DND-41 (cell line): ENCODE measurements at regions not wholly inside any gene's neighbourhood (a gene's known extent, or its start where the extent isn't known, plus 50 kb on each side); places are given as distances from the start of the nearest gene placed in this dataset.

Experiments used
- ATAC-seq: fragments of 200-7000 bp; cut with Tn5 transposase; 3 replicates; pipeline ENCODE4 v1.9.1; 2021; ENCODE audit warnings: low read depth; ENCODE audit not compliant: insufficient read depth
- DNase-seq: peaks from one replicate; pipeline ENCODE4 v3.0.0-alpha.2; 2020
- H2AFZ ChIP-seq: 2 replicates; pipeline ENCODE4 v1.6.0; 2012; ENCODE audit warnings: low read depth, low read length
- H3K27ac ChIP-seq: 2 replicates; pipeline ENCODE4 v1.5.1; 2012; ENCODE audit warnings: low read length, inconsistent platforms
- H3K27me3 ChIP-seq: fragments of 200-600 bp; sonication (generic); 2 replicates; pipeline ENCODE4 v1.6.0; 2012; ENCODE audit warnings: low read length, mild to moderate bottlenecking, inconsistent platforms; ENCODE audit not compliant: insufficient read depth, poor library complexity
- H3K36me3 ChIP-seq: 2 replicates; pipeline ENCODE4 v1.5.1; 2012; ENCODE audit warnings: low read length, inconsistent platforms; ENCODE audit not compliant: insufficient read depth
- H3K4me1 ChIP-seq: 2 replicates; pipeline ENCODE4 v1.5.1; 2012; ENCODE audit warnings: mild to moderate bottlenecking, low read length; ENCODE audit not compliant: insufficient read depth
- H3K4me2 ChIP-seq: 2 replicates; pipeline ENCODE4 v1.6.0; 2012; ENCODE audit warnings: mild to moderate bottlenecking, moderate library complexity, low read length, inconsistent platforms; ENCODE audit not compliant: insufficient read depth
- H3K4me3 ChIP-seq, 2 experiments: fragments of 200-600 bp in 1 of 2; shearing (Covaris generic) in 1 of 2; 2 replicates each; pipeline ENCODE4 v1.5.1; 2012 to 2016; ENCODE audit warnings: inconsistent platforms in 2 of 2, low read length in 2 of 2, mild to moderate bottlenecking in 2 of 2, low read depth in 1 of 2, moderate library complexity in 1 of 2
- H3K79me2 ChIP-seq: 2 replicates; pipeline ENCODE4 v1.6.0; 2012; ENCODE audit warnings: low read length, inconsistent platforms; ENCODE audit not compliant: insufficient read depth
- H3K9ac ChIP-seq: 2 replicates; pipeline ENCODE4 v1.6.0; 2012; ENCODE audit warnings: low read depth, mild to moderate bottlenecking, inconsistent platforms, low read length, moderate library complexity
- H3K9me3 ChIP-seq: 2 replicates; pipeline ENCODE4 v1.5.1; 2012; ENCODE audit warnings: low read length, moderate library complexity, mild to moderate bottlenecking, inconsistent platforms; ENCODE audit not compliant: insufficient read depth, severe bottlenecking
- H4K20me1 ChIP-seq: 2 replicates; pipeline ENCODE4 v1.6.0; 2012; ENCODE audit warnings: low read length; ENCODE audit not compliant: insufficient read depth
- EZH2 ChIP-seq: IDR thresholded peaks from 3 replicates; pipeline ENCODE4 v1.6.1; 2012; ENCODE audit warnings: borderline replicate concordance, low read depth, mild to moderate bottlenecking, moderate library complexity, low read length, inconsistent platforms; ENCODE audit not compliant: severe bottlenecking
- TF ChIP-seq, protein P1 (sequence below): IDR thresholded peaks from 2 replicates; pipeline ENCODE4 v1.5.1; 2012; ENCODE audit warnings: borderline replicate concordance, low read length, moderate library complexity, mild to moderate bottlenecking; ENCODE audit not compliant: poor library complexity, severe bottlenecking; ENCODE audit errors: extremely low read depth

- Histone ChIP-seq H3K9ac (no peak overlapping the region), H3K4me1 (no peaks in the 10 kb centered on the region), H3K4me3 (no peak overlapping the region), H3K36me3 (no peaks in the 10 kb centered on the region), H3K27ac (no peak overlapping the region), H3K79me2 (no peaks in the 10 kb centered on the region), H3K4me2 (no peak overlapping the region), H2AFZ (no peak overlapping the region), H4K20me1 (no peaks in the 10 kb centered on the region), H3K27me3 (no peaks in the 10 kb centered on the region), H3K9me3 (no peaks in the 10 kb centered on the region)
- ATAC-seq: no peak
- no peak for TF ChIP-seq EZH2
- TF ChIP-seq, protein P1, sequence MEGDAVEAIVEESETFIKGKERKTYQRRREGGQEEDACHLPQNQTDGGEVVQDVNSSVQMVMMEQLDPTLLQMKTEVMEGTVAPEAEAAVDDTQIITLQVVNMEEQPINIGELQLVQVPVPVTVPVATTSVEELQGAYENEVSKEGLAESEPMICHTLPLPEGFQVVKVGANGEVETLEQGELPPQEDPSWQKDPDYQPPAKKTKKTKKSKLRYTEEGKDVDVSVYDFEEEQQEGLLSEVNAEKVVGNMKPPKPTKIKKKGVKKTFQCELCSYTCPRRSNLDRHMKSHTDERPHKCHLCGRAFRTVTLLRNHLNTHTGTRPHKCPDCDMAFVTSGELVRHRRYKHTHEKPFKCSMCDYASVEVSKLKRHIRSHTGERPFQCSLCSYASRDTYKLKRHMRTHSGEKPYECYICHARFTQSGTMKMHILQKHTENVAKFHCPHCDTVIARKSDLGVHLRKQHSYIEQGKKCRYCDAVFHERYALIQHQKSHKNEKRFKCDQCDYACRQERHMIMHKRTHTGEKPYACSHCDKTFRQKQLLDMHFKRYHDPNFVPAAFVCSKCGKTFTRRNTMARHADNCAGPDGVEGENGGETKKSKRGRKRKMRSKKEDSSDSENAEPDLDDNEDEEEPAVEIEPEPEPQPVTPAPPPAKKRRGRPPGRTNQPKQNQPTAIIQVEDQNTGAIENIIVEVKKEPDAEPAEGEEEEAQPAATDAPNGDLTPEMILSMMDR: no peak
- no peak for DNase-seq
Measured at GRCh38 chr1:9481048-9481447, 58.2 kb upstream of the SLC25A33 start.

DNA sequence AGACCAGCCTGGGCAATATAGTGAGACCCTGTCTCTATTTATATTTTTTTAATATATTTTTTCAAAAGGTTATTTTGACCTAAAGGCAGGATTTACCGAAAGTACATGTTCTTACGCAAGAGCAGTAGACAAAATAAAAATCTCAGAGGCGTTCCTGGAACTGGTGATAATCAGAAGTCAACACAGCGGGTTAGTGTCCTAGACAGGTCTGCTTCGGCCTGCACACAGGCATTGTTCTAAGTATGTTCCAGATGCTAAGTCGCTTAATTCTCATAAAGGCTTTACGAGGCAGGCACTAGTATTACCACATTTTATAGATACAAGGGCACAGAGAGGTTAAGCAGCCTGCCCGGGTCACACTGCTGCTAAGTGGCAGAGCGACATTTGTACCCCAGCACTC is 56.9 kb upstream of the SLC25A33 start:
- Histone ChIP-seq H3K9ac (no peak overlapping the region), H3K27ac (no peak overlapping the region), H3K4me2 (no peak overlapping the region), H3K27me3 (no peaks in the 10 kb centered on the region), H4K20me1 (no peaks in the 10 kb centered on the region), H3K4me1 (no peaks in the 10 kb centered on the region), H2AFZ (no peak overlapping the region), H3K9me3 (no peaks in the 10 kb centered on the region), H3K36me3 (no peaks in the 10 kb centered on the region), H3K79me2 (no peaks in the 10 kb centered on the region), H3K4me3 (no peak overlapping the region)
- TF ChIP-seq, protein P1: no peak
- TF ChIP-seq EZH2: no peak
- no peak for DNase-seq
- no peak for ATAC-seq

- TF ChIP-seq, protein P1: no peak
- no peak for TF ChIP-seq EZH2
- Histone ChIP-seq H3K36me3 (no peaks in the 10 kb centered on the region), H3K79me2 (no peaks in the 10 kb centered on the region), H3K27me3 (no peaks in the 10 kb centered on the region), H3K4me3 (no peak overlapping the region), H3K27ac (no peak overlapping the region), H3K4me2 (no peak overlapping the region), H3K4me1 (no peaks in the 10 kb centered on the region), H4K20me1 (no peaks in the 10 kb centered on the region), H2AFZ (no peak overlapping the region), H3K9ac (no peak overlapping the region), H3K9me3 (no peaks in the 10 kb centered on the region)
- no peak for DNase-seq
- ATAC-seq: no peak
Measured at GRCh38 chr1:9482816-9483572, 56.3 kb upstream of the SLC25A33 start.
